ENCODE measurements at regions not wholly inside any gene's neighbourhood (a gene's known extent, or its start where the extent isn't known, plus 50 kb on each side); places are given as distances from the start of the nearest gene placed in this dataset.

GRCh38 chr2:230657462-230657861, 55.2 kb upstream of the CAB39 start:
- no peak overlapping the region for H3K4me3 ChIP-seq (ENCODE audit: low read length)

DNA sequence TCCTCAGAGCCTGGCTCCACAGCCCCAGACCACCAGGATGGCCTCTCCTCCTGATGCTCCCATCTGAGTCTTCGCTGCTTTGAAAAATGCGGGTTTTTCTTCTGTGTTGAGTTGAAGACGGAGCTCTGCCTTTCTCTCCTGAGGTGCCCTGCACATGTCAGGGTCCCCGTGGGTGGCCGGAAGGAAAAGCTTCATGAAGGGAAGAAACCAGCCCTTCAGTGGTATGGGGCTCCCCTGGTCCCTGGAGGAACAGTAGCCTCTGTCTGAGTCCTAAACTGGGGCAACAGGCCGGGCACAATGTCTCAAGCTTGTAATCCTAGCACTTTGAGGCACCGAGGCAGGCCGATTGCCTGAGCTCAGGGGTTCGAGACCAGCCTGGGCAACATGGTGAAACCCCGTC, 54.7 kb upstream of the CAB39 start:
- Histone ChIP-seq H3K4me2 (ENCODE audit: low read length) (no peak overlapping the region), H4K5ac (ENCODE audit: low read length) (no peak overlapping the region), H3K79me1 (ENCODE audit: low read length) (no peaks in the 10 kb centered on the region), H3K27me3 (ENCODE audit: insufficient read depth, low read length, poor library complexity) (no peaks in the 10 kb centered on the region), H3K4ac (ENCODE audit: low read depth, low read length) (no peak overlapping the region), H3K4me1 (ENCODE audit: control insufficient read depth, low read depth, low read length) (no peaks in the 10 kb centered on the region), H3K18ac (ENCODE audit: low read length) (no peak overlapping the region), H4K8ac (ENCODE audit: low read depth, low read length) (no peak overlapping the region), H3K27ac (ENCODE audit: low read depth, low read length) (no peak overlapping the region), H3K56ac (ENCODE audit: low read length) (no peak overlapping the region), H2BK5ac (ENCODE audit: low read length) (no peak overlapping the region), H2BK15ac (replicated peaks; ENCODE audit: low read depth) (no peak overlapping the region), H2AK5ac (ENCODE audit: low read length) (no peak overlapping the region), H2BK120ac (ENCODE audit: low read depth, low read length) (no peak overlapping the region), H3K36me3 (ENCODE audit: control insufficient read depth, insufficient read depth, low read length) (no peaks in the 10 kb centered on the region), H3K23ac (ENCODE audit: low read length) (no peak overlapping the region), H3K9ac (ENCODE audit: low read length) (no peak overlapping the region), H3K4me3 (ENCODE audit: low read length) (no peak overlapping the region), H3K79me2 (ENCODE audit: control insufficient read depth, insufficient read depth, low read length) (no peaks in the 10 kb centered on the region)
- no peak for DNase-seq
- no CpG with 5 or more reads among the region's 10 CpGs for WGBS (ENCODE audit: extremely low coverage, insufficient coverage, low lambda C conversion rate)

More at GRCh38 chr2:230657462-230657861, 55.2 kb upstream of the CAB39 start:
- Histone ChIP-seq H3K27ac (ENCODE audit: low read depth, low read length) (no peak overlapping the region), H2BK120ac (ENCODE audit: low read depth, low read length) (no peak overlapping the region), H3K36me3 (ENCODE audit: control insufficient read depth, insufficient read depth, low read length) (no peaks in the 10 kb centered on the region), H3K4me1 (ENCODE audit: control insufficient read depth, low read depth, low read length) (no peaks in the 10 kb centered on the region), H3K56ac (ENCODE audit: low read length) (peak overlapping the region; percentile 15), H3K79me2 (ENCODE audit: control insufficient read depth, insufficient read depth, low read length) (no peaks in the 10 kb centered on the region), H3K4me2 (ENCODE audit: low read length) (no peak overlapping the region), H3K79me1 (ENCODE audit: low read length) (no peaks in the 10 kb centered on the region), H3K27me3 (ENCODE audit: insufficient read depth, low read length, poor library complexity) (no peaks in the 10 kb centered on the region), H2BK15ac (replicated peaks; ENCODE audit: low read depth) (no peak overlapping the region), H3K9ac (ENCODE audit: low read length) (no peak overlapping the region), H3K4ac (ENCODE audit: low read depth, low read length) (no peak overlapping the region), H2BK5ac (ENCODE audit: low read length) (no peak overlapping the region), H4K8ac (ENCODE audit: low read depth, low read length) (no peak overlapping the region), H3K23ac (ENCODE audit: low read length) (no peak overlapping the region), H4K5ac (ENCODE audit: low read length) (no peak overlapping the region), H2AK5ac (ENCODE audit: low read length) (no peak overlapping the region), H3K18ac (ENCODE audit: low read length) (no peak overlapping the region)
- no peak for DNase-seq
- no CpG with 5 or more reads among the region's 12 CpGs for WGBS (ENCODE audit: extremely low coverage, insufficient coverage, low lambda C conversion rate)

DNA sequence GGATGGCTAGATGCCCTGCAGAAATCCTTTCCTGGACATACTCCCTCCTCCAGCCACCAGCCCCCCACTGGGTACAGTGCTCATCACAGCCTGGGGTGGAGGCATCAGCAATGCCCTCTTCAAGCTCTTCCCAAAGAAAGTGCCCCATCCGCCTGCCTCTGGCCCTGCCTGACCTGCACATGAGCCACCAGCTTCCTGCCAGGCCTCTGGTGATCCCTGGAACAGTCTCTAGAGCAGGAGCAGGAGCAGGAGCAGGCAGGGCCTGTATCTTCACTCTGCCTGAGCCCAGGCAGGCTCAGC, 54.1 kb upstream of the CAB39 start:
- Histone ChIP-seq H2BK5ac (ENCODE audit: low read length) (no peak overlapping the region), H2AK5ac (ENCODE audit: low read length) (no peak overlapping the region), H3K18ac (ENCODE audit: low read length) (no peak overlapping the region), H3K4me3 (ENCODE audit: low read length) (no peak overlapping the region), H3K79me2 (ENCODE audit: control insufficient read depth, insufficient read depth, low read length) (no peaks in the 10 kb centered on the region), H3K36me3 (ENCODE audit: control insufficient read depth, insufficient read depth, low read length) (no peaks in the 10 kb centered on the region), H3K4ac (ENCODE audit: low read depth, low read length) (no peak overlapping the region), H3K4me1 (ENCODE audit: control insufficient read depth, low read depth, low read length) (no peaks in the 10 kb centered on the region), H3K9ac (ENCODE audit: low read length) (no peak overlapping the region), H2BK120ac (ENCODE audit: low read depth, low read length) (no peak overlapping the region), H3K27me3 (ENCODE audit: insufficient read depth, low read length, poor library complexity) (no peaks in the 10 kb centered on the region), H4K8ac (ENCODE audit: low read depth, low read length) (no peak overlapping the region), H3K79me1 (ENCODE audit: low read length) (no peaks in the 10 kb centered on the region), H3K4me2 (ENCODE audit: low read length) (no peak overlapping the region), H3K23ac (ENCODE audit: low read length) (no peak overlapping the region), H4K5ac (ENCODE audit: low read length) (no peak overlapping the region), H2BK15ac (replicated peaks; ENCODE audit: low read depth) (no peak overlapping the region), H3K56ac (ENCODE audit: low read length) (no peak overlapping the region), H3K27ac (ENCODE audit: low read depth, low read length) (no peak overlapping the region)
- WGBS (ENCODE audit: extremely low coverage, insufficient coverage, low lambda C conversion rate): no CpG with 5 or more reads among the region's 1 CpG
- no peak for DNase-seq

GRCh38 chr2:230658877-230659652, 53.6 kb upstream of the CAB39 start:
- Histone ChIP-seq H3K18ac (ENCODE audit: low read length) (no peak overlapping the region), H2BK15ac (replicated peaks; ENCODE audit: low read depth) (no peak overlapping the region), H4K5ac (ENCODE audit: low read length) (no peak overlapping the region), H3K4me2 (ENCODE audit: low read length) (no peak overlapping the region), H4K8ac (ENCODE audit: low read depth, low read length) (no peak overlapping the region), H3K79me1 (ENCODE audit: low read length) (no peaks in the 10 kb centered on the region), H3K4me3 (ENCODE audit: low read length) (no peak overlapping the region), H3K79me2 (ENCODE audit: control insufficient read depth, insufficient read depth, low read length) (no peaks in the 10 kb centered on the region), H2AK5ac (ENCODE audit: low read length) (no peak overlapping the region), H3K36me3 (ENCODE audit: control insufficient read depth, insufficient read depth, low read length) (no peaks in the 10 kb centered on the region), H2BK5ac (ENCODE audit: low read length) (no peak overlapping the region), H3K27me3 (ENCODE audit: insufficient read depth, low read length, poor library complexity) (no peaks in the 10 kb centered on the region), H3K56ac (ENCODE audit: low read length) (no peak overlapping the region), H3K27ac (ENCODE audit: low read depth, low read length) (no peak overlapping the region), H3K4me1 (ENCODE audit: control insufficient read depth, low read depth, low read length) (no peaks in the 10 kb centered on the region), H3K23ac (ENCODE audit: low read length) (no peak overlapping the region), H3K4ac (ENCODE audit: low read depth, low read length) (no peak overlapping the region), H3K9ac (ENCODE audit: low read length) (no peak overlapping the region), H2BK120ac (ENCODE audit: low read depth, low read length) (no peak overlapping the region)
- WGBS (ENCODE audit: extremely low coverage, insufficient coverage, low lambda C conversion rate): no CpG with 5 or more reads among the region's 11 CpGs
- DNase-seq: no peak

GRCh38 chr2:230660294-230661060, 52.2 kb upstream of the CAB39 start:
- no peak overlapping the region for H3K23ac ChIP-seq (ENCODE audit: low read length)
- H4K8ac ChIP-seq (ENCODE audit: low read depth, low read length): no peak overlapping the region
- no peaks in the 10 kb centered on the region for H3K36me3 ChIP-seq (ENCODE audit: control insufficient read depth, insufficient read depth, low read length)
- no peaks in the 10 kb centered on the region for H3K4me1 ChIP-seq (ENCODE audit: control insufficient read depth, low read depth, low read length)
- no peak overlapping the region for H3K4me3 ChIP-seq (ENCODE audit: low read length)
- H4K5ac ChIP-seq (ENCODE audit: low read length): no peak overlapping the region
- H3K79me1 ChIP-seq (ENCODE audit: low read length): no peaks in the 10 kb centered on the region
- no peak overlapping the region for H3K18ac ChIP-seq (ENCODE audit: low read length)
- no peak overlapping the region for H3K9ac ChIP-seq (ENCODE audit: low read length)
- no peak overlapping the region for H3K27ac ChIP-seq (ENCODE audit: low read depth, low read length)
- H2BK120ac ChIP-seq (ENCODE audit: low read depth, low read length): no peak overlapping the region
- no peak for DNase-seq
- H3K56ac ChIP-seq (ENCODE audit: low read length): no peak overlapping the region
- no peaks in the 10 kb centered on the region for H3K79me2 ChIP-seq (ENCODE audit: control insufficient read depth, insufficient read depth, low read length)
- H2AK5ac ChIP-seq (ENCODE audit: low read length): no peak overlapping the region
- H2BK15ac ChIP-seq (replicated peaks; ENCODE audit: low read depth): no peak overlapping the region
- no CpG with 5 or more reads among the region's 15 CpGs for WGBS (ENCODE audit: extremely low coverage, insufficient coverage, low lambda C conversion rate)
- H3K4ac ChIP-seq (ENCODE audit: low read depth, low read length): no peak overlapping the region
- no peak overlapping the region for H3K4me2 ChIP-seq (ENCODE audit: low read length)
- no peaks in the 10 kb centered on the region for H3K27me3 ChIP-seq (ENCODE audit: insufficient read depth, low read length, poor library complexity)
- H2BK5ac ChIP-seq (ENCODE audit: low read length): no peak overlapping the region
